ENCODE measurements at regions not wholly inside any gene's neighbourhood (a gene's known extent, or its start where the extent isn't known, plus 50 kb on each side); places are given as distances from the start of the nearest gene placed in this dataset.

GRCh38 chr4:83171436-83172039 is 57.0 kb upstream of the PLAC8 start:
- DNase-seq (ENCODE audit: low spot score), result no peak

- DNase-seq (ENCODE audit: low spot score), result no peak
Observed at GRCh38 chr4:83170952-83171399, 56.4 kb upstream of the PLAC8 start.

Data from AG20443 (cell line).